Thymus (tissue), 11 donors: ENCODE measurements at regions not wholly inside any gene's neighbourhood (a gene's known extent, or its start where the extent isn't known, plus 50 kb on each side); places are given as distances from the start of the nearest gene placed in this dataset.
"Not testable (repeated sequence)": the region's sequence is repeated elsewhere in the genome, so short reads cannot be mapped to it uniquely, and the experiment has no call there.

ENCODE experiments used
- DNase-seq, 9 donors: peaks; one replicate each; pipeline ENCODE4 v3.0.0-alpha.2; 2013; ENCODE audit warnings: low spot score in 9 of 9, low read depth in 6 of 9, missing footprints in 1 of 9
- H3K27ac ChIP-seq, 2 donors: one replicate each; pipeline ENCODE4 v1.5.1; 2013; ENCODE audit warnings: control low read depth in 1 of 2, low read depth in 1 of 2, low read length in 1 of 2, mild to moderate bottlenecking in 1 of 2, moderate library complexity in 1 of 2
- H3K27me3 ChIP-seq, 2 donors: one replicate each; pipeline ENCODE4 v1.5.1; 2013; ENCODE audit warnings: low read length in 1 of 2; ENCODE audit not compliant: control insufficient read depth in 2 of 2, insufficient read depth in 1 of 2
- H3K36me3 ChIP-seq, 2 donors: one replicate each; pipeline ENCODE4 v1.5.1; 2013; ENCODE audit warnings: low read length in 1 of 2, mild to moderate bottlenecking in 1 of 2, moderate library complexity in 1 of 2; ENCODE audit not compliant: control insufficient read depth in 2 of 2, insufficient read depth in 2 of 2
- H3K4me1 ChIP-seq, 2 donors: one replicate each; pipeline ENCODE4 v1.5.1; 2013; ENCODE audit warnings: low read length in 2 of 2; ENCODE audit not compliant: control insufficient read depth in 2 of 2, insufficient read depth in 2 of 2
- H3K4me3 ChIP-seq, 2 donors: one replicate each; pipeline ENCODE4 v1.5.1; 2013; ENCODE audit warnings: low read length in 2 of 2, control low read depth in 1 of 2, mild to moderate bottlenecking in 1 of 2
- H3K9me3 ChIP-seq, 2 donors: one replicate each; pipeline ENCODE4 v1.5.1; 2013; ENCODE audit warnings: low read length in 1 of 2, mild to moderate bottlenecking in 1 of 2; ENCODE audit not compliant: control insufficient read depth in 2 of 2, insufficient read depth in 1 of 2
- WGBS: extraction: QIAGEN DNeasy Blood & Tissue Kit; methylation state at CpG from one replicate; pipeline ENCODE4 v1.1.7; 2013; 5-methylcytosine and 5-hydroxymethylcytosine counted together
- donor health status: healthy.

GRCh38 chr14:105646175-105646574 is 119.8 kb downstream of the TMEM121 start:
- no peak for DNase-seq
- H3K9me3 ChIP-seq, result peaks cover 0 to 11% of the 10 kb centered on the region in 2 donors
- no peak overlapping the region for H3K27ac ChIP-seq
- no peaks in the 10 kb centered on the region for H3K36me3 ChIP-seq
- no peak overlapping the region for H3K4me3 ChIP-seq
- 80% methylated on average over 5 of the region's 5 CpGs for WGBS
- H3K27me3 ChIP-seq, result no peaks in the 10 kb centered on the region
- H3K4me1 ChIP-seq, result no peaks in the 10 kb centered on the region

GRCh38 chr14:105646711-105647281 is 120.4 kb downstream of the TMEM121 start:
- not testable (repeated sequence) for H3K27ac ChIP-seq, H3K4me1 ChIP-seq, H3K27me3 ChIP-seq, H3K36me3 ChIP-seq, H3K9me3 ChIP-seq, H3K4me3 ChIP-seq, DNase-seq
- WGBS, result 88% methylated on average over 7 of the region's 7 CpGs

GRCh38 chr14:105647426-105647783 is 121.0 kb downstream of the TMEM121 start:
- H3K27ac ChIP-seq, H3K36me3 ChIP-seq, H3K4me3 ChIP-seq, H3K4me1 ChIP-seq, H3K27me3 ChIP-seq, DNase-seq, H3K9me3 ChIP-seq: not testable (repeated sequence)
- 87% methylated on average over 7 of the region's 7 CpGs for WGBS

GRCh38 chr14:105647784-105648608 is 121.6 kb downstream of the TMEM121 start:
- H3K4me3 ChIP-seq, result no peak overlapping the region
- no peaks in the 10 kb centered on the region for H3K27me3 ChIP-seq
- H3K36me3 ChIP-seq, result no peaks in the 10 kb centered on the region
- H3K9me3 ChIP-seq, result peaks cover 0 to 10% of the 10 kb centered on the region in 2 donors
- no peak for DNase-seq
- no peaks in the 10 kb centered on the region for H3K4me1 ChIP-seq
- WGBS, result 82% methylated on average over 30 of the region's 30 CpGs
- no peak overlapping the region for H3K27ac ChIP-seq

GRCh38 chr14:105648609-105649535 is 122.5 kb downstream of the TMEM121 start:
- H3K4me3 ChIP-seq, H3K36me3 ChIP-seq, DNase-seq, H3K4me1 ChIP-seq, H3K27me3 ChIP-seq, H3K9me3 ChIP-seq, H3K27ac ChIP-seq: not testable (repeated sequence)
- 84% methylated on average over 13 of the region's 13 CpGs for WGBS

- not testable (repeated sequence) for H3K9me3 ChIP-seq, H3K4me1 ChIP-seq, DNase-seq
Observed at GRCh38 chr14:105652317-105652716, 125.9 kb downstream of the TMEM121 start.

GRCh38 chr14:105653921-105654320 is 127.5 kb downstream of the TMEM121 start:
- not testable (repeated sequence) for H3K27ac ChIP-seq, H3K9me3 ChIP-seq, H3K4me1 ChIP-seq, H3K27me3 ChIP-seq, DNase-seq, H3K36me3 ChIP-seq, H3K4me3 ChIP-seq
- 94% methylated on average over 7 of the region's 9 CpGs for WGBS

More at GRCh38 chr14:105652317-105652716, 125.9 kb downstream of the TMEM121 start:
- not testable (repeated sequence) for H3K27ac ChIP-seq, H3K27me3 ChIP-seq, H3K36me3 ChIP-seq, H3K4me3 ChIP-seq
- WGBS, result 86% methylated on average over 7 of the region's 8 CpGs

GRCh38 chr14:105659255-105659654 is 132.9 kb downstream of the TMEM121 start:
- H3K27me3 ChIP-seq, H3K27ac ChIP-seq, H3K4me1 ChIP-seq, H3K9me3 ChIP-seq, DNase-seq, H3K4me3 ChIP-seq, H3K36me3 ChIP-seq: not testable (repeated sequence)
- 90% methylated on average over 2 of the region's 2 CpGs for WGBS
